Stimulated activated CD4-positive, alpha-beta T cell treated with anti-CD3 and anti-CD28 coated beads, TNF-alpha, amount 100 ng/mL, for 4 hours (primary cell): ENCODE measurements at regions not wholly inside any gene's neighbourhood (a gene's known extent, or its start where the extent isn't known, plus 50 kb on each side); places are given as distances from the start of the nearest gene placed in this dataset.
"Not testable (repeated sequence)": the region's sequence is repeated elsewhere in the genome, so short reads cannot be mapped to it uniquely, and the experiment has no call there.

Experiments
- DNase-seq, 3 experiments: peaks; one replicate each; pipeline ENCODE4 v3.0.0-alpha.2; 2020; ENCODE audit warnings: low read depth in 3 of 3

- DNase-seq, result not testable (repeated sequence)
These were observed 65.9 kb upstream of the METTL9 start for GRCh38 chr16:21533474-21533873.

- not testable (repeated sequence) for DNase-seq
These were observed 64.8 kb upstream of the METTL9 start for GRCh38 chr16:21534561-21534960.

GRCh38 chr16:21535201-21535600 is 64.2 kb upstream of the METTL9 start:
- not testable (repeated sequence) for DNase-seq

GRCh38 chr16:21536740-21537139 is 62.6 kb upstream of the METTL9 start:
- DNase-seq, result not testable (repeated sequence)

GRCh38 chr16:21537598-21537997 is 61.8 kb upstream of the METTL9 start:
- not testable (repeated sequence) for DNase-seq

- not testable (repeated sequence) for DNase-seq
These were observed 60.2 kb upstream of the METTL9 start for GRCh38 chr16:21539107-21539618.

GRCh38 chr16:21540770-21541433 is 58.5 kb upstream of the METTL9 start:
- peak in 2 of 3 experiments; percentile 43 for DNase-seq

GRCh38 chr16:21541611-21542051 is 57.7 kb upstream of the METTL9 start:
- DNase-seq, result not testable (repeated sequence)

GRCh38 chr16:21542075-21542474 is 57.3 kb upstream of the METTL9 start:
- not testable (repeated sequence) for DNase-seq

- DNase-seq, result not testable (repeated sequence)
These were observed 56.8 kb upstream of the METTL9 start for GRCh38 chr16:21542491-21543124.

- not testable (repeated sequence) for DNase-seq
These were observed 56.1 kb upstream of the METTL9 start for GRCh38 chr16:21543151-21543836.

- not testable (repeated sequence) for DNase-seq
These were observed 53.6 kb upstream of the METTL9 start for GRCh38 chr16:21545664-21546326.

- not testable (repeated sequence) for DNase-seq
These were observed 50.0 kb upstream of the METTL9 start for GRCh38 chr16:21549396-21549795.
